ENCODE measurements at regions not wholly inside any gene's neighbourhood (a gene's known extent, or its start where the extent isn't known, plus 50 kb on each side); places are given as distances from the start of the nearest gene placed in this dataset.

- FAIRE-seq, result no peak
Observed at GRCh38 chr9:13750639-13751038, 471.1 kb upstream of the MPDZ start.

DNA sequence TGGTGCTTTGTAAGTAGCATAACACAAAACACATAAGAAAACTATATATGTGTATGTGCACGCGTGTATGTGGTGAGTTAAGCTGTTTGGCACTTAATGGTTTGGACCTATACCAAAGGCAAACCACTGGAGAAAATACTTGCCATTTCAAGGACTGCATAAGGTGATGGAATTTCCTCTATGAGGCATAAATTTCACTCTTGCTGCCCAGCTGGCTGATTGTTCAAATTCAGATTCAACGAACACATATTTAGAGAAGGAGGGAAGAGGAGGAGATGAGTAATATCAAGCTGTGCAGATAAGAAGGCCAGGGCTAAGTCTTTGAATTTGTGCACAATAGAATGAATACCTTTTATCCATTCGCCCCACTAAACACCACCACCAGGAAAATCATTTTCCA is 470.6 kb upstream of the MPDZ start:
- no peak for FAIRE-seq

DNA sequence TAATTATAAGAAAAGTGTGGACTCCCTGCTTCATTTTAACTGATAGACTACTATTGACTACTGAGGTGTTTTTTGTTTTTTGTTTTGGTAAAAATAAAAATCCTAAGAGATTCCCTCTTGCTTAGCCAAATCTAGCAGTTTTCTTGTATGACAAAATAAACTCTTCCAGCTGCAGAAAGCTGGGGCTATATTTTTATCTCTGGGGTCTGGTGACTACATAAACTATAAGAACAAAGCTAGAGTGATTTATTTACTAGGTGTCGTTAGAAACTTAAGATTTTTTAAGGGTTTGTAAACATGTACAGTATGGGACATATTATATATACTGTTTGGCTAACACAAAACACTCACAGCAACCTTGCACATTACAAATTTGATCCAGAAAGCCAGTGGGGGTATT is 467.4 kb upstream of the MPDZ start:
- FAIRE-seq, result no peak

DNA sequence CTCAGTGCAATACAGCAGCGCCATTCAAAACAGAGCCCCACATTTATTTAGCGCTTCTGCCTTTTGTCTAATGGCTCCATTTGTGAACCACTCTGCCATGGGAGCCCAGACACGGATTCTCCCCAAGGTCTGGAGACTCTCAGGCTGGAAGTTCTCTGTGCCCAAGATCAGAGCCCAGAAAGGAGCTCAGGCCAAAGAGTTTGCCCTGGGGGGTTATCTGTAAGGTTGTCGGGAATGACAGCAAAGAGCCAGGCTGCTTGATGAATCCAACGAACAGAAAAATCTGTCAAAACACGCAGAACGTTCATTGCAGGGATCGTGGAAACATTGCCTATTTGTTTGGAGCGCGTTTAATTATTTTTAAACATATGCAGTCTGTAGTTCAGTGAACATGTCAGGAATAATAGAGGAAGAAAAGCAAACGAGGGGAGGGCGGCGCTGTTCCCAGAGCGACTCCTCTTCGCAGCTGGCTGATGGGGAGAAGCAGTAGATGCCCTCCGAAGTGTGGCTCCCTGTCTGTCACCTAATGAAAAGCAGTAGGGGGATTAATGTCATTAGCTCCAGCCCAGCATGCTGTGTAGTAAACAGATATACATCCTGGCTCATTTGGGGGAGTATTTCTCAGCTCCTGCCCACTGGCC is 464.9 kb upstream of the MPDZ start:
- no peak for FAIRE-seq

DNA sequence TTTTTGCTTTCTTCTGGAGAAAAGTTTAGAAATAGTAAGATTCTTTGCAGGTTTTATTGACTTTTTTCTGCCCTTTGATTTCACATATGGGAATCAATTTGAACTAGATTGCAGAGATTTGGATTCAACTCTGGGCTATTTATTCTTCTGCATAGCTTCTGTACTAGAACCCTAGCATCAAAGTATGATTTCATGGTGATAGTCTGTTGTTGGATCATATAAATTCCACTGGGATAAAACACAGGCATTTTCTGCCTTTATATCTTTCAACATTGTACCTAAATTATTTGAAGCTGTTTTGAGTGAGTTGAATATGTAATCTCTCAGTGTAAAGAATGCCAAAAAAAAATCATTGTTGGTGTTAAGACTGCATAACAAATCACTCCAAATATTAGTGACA is 458.4 kb upstream of the MPDZ start:
- no peak for FAIRE-seq

GRCh38 chr9:13735181-13735580 is 455.7 kb upstream of the MPDZ start:
- FAIRE-seq, result no peak

GRCh38 chr9:13734601-13735000 is 455.1 kb upstream of the MPDZ start:
- FAIRE-seq, result no peak

GRCh38 chr9:13732290-13732689 is 452.8 kb upstream of the MPDZ start:
- no peak for FAIRE-seq

DNA sequence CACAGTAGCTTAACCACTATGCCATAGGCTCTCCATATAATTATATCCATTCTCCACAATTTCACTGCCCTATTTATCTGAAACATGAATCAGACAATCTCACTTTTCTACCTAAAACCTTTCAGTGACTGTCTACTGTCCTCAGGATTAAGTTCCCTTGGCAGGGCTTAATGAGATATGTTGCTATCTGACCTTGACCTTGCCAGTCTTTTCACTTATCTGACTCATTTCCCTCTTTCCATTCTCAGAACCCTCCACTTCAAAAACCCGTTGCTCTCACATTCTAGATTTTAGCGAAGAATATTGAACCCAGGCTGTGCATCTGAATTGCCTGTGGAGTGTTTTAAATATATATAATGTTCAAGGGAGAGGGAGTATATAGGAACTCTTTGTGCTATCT is 452.1 kb upstream of the MPDZ start:
- no peak for FAIRE-seq

- FAIRE-seq, result no peak
Observed at GRCh38 chr9:13729955-13730354, 450.5 kb upstream of the MPDZ start.

- FAIRE-seq, result no peak
Observed at GRCh38 chr9:13728917-13729811, 449.7 kb upstream of the MPDZ start.

DNA sequence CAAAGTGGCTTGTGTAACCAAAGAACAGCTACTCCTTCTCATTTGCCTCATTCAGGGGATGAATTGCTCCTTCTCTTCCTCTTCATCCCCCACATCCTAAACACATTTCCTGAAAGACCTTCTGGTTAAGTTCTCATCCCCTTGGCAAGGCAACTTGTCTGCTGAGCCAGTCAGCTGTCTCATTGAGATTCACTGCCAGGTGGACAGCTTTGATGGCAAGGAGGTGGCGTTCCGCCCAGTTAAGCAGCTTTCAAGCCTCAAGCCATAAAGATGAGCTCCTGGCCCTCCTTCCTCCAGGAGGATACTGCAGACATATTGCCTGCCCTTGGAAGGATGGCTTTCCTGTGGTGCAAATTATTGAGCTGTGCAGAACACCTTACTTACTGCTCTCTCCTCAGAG is 448.6 kb upstream of the MPDZ start:
- no peak for FAIRE-seq

DNA sequence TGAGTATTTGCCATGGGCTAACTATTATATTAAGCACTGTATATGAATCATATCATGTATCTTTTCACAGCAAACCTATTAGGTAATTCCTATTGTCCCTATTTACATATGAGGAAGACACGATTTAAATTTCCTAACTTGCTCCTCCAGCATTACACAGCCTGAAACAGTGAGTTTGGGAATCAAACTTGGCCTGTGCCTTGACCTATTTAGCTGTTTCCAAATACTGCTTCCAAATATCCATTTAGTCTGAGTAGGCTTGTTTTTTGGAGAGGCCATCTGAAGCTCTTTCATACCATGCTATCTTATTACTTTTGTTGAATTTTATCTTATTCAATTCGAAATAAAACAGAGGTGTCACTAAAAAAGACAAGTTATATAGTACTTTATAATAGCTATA is 447.3 kb upstream of the MPDZ start:
- no peak for FAIRE-seq

GRCh38 chr9:13725516-13725915 is 446.0 kb upstream of the MPDZ start:
- FAIRE-seq, result no peak

DNA sequence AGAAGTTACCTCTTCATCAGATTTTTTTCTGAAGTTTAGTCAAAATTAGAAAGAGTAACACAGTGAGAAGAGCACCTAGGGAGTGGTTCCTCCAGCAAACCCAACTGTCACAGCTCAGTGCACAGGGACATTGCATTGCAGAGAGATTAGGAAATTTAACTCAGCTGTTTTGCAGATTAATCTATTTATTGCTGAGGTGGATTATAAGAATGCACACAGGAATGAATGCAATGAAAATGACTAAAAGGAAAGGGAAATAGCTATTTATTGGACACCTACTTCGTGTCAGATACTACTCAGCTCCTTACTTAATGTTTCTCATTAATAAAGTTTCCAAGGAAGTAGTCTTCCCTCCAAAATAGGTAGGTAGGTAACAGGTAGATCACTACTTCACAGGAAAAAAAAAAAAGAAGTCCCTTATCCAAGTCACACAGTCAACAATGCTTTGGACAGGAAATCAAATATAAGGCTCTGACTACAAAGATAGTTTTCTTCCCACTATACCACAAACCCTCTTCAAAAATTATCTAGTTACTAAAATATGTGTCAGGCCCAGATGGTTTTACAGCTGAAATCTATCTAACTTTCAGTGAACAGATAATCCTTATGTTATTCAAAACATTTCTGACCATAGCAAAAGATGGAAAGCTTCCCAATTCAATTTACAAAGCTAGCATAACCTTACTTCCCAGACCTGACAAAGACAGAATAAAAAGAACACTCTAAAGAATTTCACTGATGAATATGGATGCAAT is 442.2 kb upstream of the MPDZ start:
- FAIRE-seq, result no peak

DNA sequence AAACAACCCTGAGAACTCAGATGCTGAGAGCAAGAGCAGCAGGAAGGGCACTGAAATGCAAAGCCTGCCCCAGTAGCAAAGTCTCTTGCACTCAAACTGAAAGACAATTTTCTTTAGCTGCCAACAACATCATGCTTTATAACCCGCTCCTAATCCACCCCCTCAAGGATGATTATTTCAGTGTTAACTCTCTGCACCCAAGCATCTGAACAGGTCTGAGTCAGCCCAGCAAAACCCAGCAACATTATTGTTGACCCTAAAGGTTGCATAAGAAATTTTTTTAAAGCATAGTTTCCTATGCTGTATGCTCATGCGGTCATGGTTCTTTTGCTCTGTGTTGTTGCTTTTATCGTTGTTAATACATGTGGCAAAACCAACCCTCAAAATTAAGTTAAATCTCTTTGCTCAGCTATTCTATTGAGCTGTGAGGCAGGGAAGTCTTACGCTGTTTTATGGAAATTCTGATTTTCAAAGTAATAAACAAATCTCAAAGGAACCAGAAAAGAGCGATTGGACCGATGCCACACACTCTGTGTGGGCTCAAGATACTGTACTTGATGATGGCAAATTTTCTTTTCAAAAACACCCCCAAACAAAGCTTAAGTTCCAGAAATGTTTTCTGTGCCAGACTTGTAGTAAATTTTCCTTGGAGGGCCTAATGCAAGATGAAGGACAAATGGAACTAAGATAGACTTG is 440.6 kb upstream of the MPDZ start:
- no peak for FAIRE-seq

DNA sequence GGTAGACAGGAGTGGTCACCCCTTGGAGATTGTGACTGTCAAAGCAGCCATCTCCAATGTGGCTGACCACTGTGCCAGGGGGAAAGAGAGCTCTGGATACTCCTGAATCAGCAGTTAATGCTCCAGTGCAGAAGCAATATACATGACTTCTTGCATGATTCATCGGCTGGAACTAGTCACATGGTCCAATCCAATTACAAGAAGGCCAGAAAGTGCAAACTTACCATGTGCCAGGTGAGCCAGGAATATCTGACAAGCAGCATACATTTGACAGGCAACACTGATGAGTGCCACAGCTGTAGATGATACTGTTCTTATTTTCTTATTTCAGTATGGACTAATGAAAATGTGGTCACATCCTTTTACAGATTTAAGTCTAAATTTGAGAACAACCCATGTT is 440.0 kb upstream of the MPDZ start:
- FAIRE-seq, result no peak

- no peak for FAIRE-seq
Observed at GRCh38 chr9:13718539-13718938, 439.0 kb upstream of the MPDZ start.

GRCh38 chr9:13718086-13718485 is 438.6 kb upstream of the MPDZ start:
- no peak for FAIRE-seq

DNA sequence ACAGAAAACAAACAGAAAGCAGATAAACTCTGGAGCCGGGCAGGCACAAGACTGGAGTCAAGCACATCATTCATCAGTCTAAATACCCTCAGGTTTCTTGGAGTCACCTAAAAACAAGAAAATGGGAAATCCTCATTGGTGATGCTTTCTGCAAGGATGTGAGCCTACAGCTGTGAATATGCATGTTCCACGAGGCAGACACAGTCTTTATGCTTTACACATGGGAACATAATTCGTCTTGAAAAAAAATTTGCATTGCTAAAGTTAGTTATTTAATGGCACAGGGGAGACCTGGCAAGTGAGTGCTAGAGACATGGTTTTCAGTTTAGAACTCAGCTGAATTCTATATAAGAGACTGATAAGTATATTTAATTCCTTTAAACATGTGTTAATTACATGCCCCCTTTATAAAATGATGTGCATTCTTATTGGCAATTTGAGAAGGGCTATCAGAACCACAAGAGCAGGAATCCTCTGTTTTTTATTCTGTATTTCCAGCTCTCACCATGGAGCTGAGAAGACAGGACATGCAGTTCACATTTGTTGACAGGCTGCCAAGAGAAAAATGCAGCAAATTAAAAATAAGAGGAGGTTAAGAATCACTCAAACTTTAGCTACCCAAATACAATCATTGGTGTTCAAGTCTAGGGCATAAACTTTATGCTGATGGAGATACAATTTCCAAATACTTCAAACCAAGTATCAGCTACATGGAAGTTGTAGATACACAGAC is 438.0 kb upstream of the MPDZ start:
- FAIRE-seq, result no peak

- FAIRE-seq, result no peak
Observed at GRCh38 chr9:13716601-13717321, 437.3 kb upstream of the MPDZ start.

- FAIRE-seq, result no peak
Observed at GRCh38 chr9:13716090-13716489, 436.6 kb upstream of the MPDZ start.

Measured in colon (tissue), 2 donors.